ENCODE measurements at regions not wholly inside any gene's neighbourhood (a gene's known extent, or its start where the extent isn't known, plus 50 kb on each side); places are given as distances from the start of the nearest gene placed in this dataset.

GRCh38 chr2:117701365-117701764 is 113.1 kb upstream of the DDX18 start:
- no peak overlapping the region for H3K27ac ChIP-seq (ENCODE audit: low read depth, low read length)
- intact Hi-C loops (cut with micrococcal nuclease), result no loop called here
- ChIA-PET RAD21 (ENCODE audit: low non-redundant PET in 1 of 2, low total read pairs in 2 of 2, uncharacterized antibody in 2 of 2, unreplicated experiment in 2 of 2) (no interaction called here), CTCF (no interaction called here), POLR2A (no interaction called here)
- H3K4me3 ChIP-seq (replicated peaks in 1 of 2; ENCODE audit: low read depth in 1 of 2, low read length in 2 of 2), result no peak overlapping the region
- H3K9me3 ChIP-seq (ENCODE audit: control insufficient read depth in 1 of 2, insufficient read depth in 1 of 2, low read depth in 1 of 2, low read length in 2 of 2), result no peaks in the 10 kb centered on the region
- TF ChIP-seq ATF3 (IDR thresholded peaks at IDR 0.05) (no peak), YY1 (IDR thresholded peaks at IDR 0.05; ENCODE audit: extremely low read depth, insufficient replicate concordance, low read depth, low read length) (no peak), ZNF274 (IDR thresholded peaks at IDR 0.05; ENCODE audit: low read depth, low read length) (no peak), SP1 (IDR thresholded peaks at IDR 0.05; ENCODE audit: low read depth) (no peak), TCF7L2 (IDR thresholded peaks at IDR 0.05; ENCODE audit: borderline replicate concordance, extremely low read depth, insufficient read depth, insufficient read length) (no peak), SRF (IDR thresholded peaks at IDR 0.05; ENCODE audit: low read depth) (no peak), ZFX (IDR thresholded peaks at IDR 0.05) (no peak), MAX (IDR thresholded peaks at IDR 0.05) (no peak), EGR1 (IDR thresholded peaks at IDR 0.05; ENCODE audit: low read depth) (no peak), FOSL1 (IDR thresholded peaks at IDR 0.05; ENCODE audit: low read depth) (no peak), CTCF (IDR thresholded peaks at IDR 0.05 in 2 of 3, conservative IDR thresholded peaks at IDR 0.05 in 1 of 3; ENCODE audit: borderline replicate concordance in 1 of 3, insufficient read depth in 1 of 3, low read depth in 2 of 3, low read length in 2 of 3) (no peak), SIN3A (IDR thresholded peaks at IDR 0.05; ENCODE audit: low read depth) (no peak), RAD21 (IDR thresholded peaks at IDR 0.05; ENCODE audit: low read depth) (no peak)
- no peak overlapping the region for H3K9ac ChIP-seq (ENCODE audit: low read length)
- no peaks in the 10 kb centered on the region for H3K4me1 ChIP-seq (ENCODE audit: control insufficient read depth in 1 of 2, insufficient read depth in 2 of 2, low read length in 2 of 2)
- H3K36me3 ChIP-seq (ENCODE audit: control insufficient read depth in 1 of 2, insufficient read depth in 2 of 2, low read length in 2 of 2), result no peaks in the 10 kb centered on the region
- H3K9me2 ChIP-seq (ENCODE audit: insufficient read depth), result no peaks in the 10 kb centered on the region
- DNase-seq (ENCODE audit: low read depth, low spot score) (no peak), ATAC-seq (no peak)
- no peaks in the 10 kb centered on the region for H3K79me2 ChIP-seq (ENCODE audit: insufficient read depth, low read length)
- BruUV-seq (replicated peaks), result no TSS peak
- H4K20me1 ChIP-seq (ENCODE audit: insufficient read depth), result no peaks in the 10 kb centered on the region
- no peaks in the 10 kb centered on the region; the same call in 1 of the 2 replicates for H3K27me3 ChIP-seq (ENCODE audit: insufficient read depth, low read length)
- no peak overlapping the region for H2AFZ ChIP-seq (ENCODE audit: low read depth, low read length, poor library complexity, severe bottlenecking)
- no peak overlapping the region for H3K4me2 ChIP-seq (ENCODE audit: low read length)
